ENCODE measurements at regions not wholly inside any gene's neighbourhood (a gene's known extent, or its start where the extent isn't known, plus 50 kb on each side); places are given as distances from the start of the nearest gene placed in this dataset.

- TF ChIP-seq, protein P1, sequence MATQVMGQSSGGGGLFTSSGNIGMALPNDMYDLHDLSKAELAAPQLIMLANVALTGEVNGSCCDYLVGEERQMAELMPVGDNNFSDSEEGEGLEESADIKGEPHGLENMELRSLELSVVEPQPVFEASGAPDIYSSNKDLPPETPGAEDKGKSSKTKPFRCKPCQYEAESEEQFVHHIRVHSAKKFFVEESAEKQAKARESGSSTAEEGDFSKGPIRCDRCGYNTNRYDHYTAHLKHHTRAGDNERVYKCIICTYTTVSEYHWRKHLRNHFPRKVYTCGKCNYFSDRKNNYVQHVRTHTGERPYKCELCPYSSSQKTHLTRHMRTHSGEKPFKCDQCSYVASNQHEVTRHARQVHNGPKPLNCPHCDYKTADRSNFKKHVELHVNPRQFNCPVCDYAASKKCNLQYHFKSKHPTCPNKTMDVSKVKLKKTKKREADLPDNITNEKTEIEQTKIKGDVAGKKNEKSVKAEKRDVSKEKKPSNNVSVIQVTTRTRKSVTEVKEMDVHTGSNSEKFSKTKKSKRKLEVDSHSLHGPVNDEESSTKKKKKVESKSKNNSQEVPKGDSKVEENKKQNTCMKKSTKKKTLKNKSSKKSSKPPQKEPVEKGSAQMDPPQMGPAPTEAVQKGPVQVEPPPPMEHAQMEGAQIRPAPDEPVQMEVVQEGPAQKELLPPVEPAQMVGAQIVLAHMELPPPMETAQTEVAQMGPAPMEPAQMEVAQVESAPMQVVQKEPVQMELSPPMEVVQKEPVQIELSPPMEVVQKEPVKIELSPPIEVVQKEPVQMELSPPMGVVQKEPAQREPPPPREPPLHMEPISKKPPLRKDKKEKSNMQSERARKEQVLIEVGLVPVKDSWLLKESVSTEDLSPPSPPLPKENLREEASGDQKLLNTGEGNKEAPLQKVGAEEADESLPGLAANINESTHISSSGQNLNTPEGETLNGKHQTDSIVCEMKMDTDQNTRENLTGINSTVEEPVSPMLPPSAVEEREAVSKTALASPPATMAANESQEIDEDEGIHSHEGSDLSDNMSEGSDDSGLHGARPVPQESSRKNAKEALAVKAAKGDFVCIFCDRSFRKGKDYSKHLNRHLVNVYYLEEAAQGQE (IDR thresholded peaks at IDR 0.05; ENCODE audit: insufficient replicate concordance, low read depth), result no peak
- TF ChIP-seq CTCF (IDR thresholded peaks at IDR 0.05; ENCODE audit: insufficient read depth, low read length) (no peak), POLR2AphosphoS5 (IDR thresholded peaks at IDR 0.05; ENCODE audit: low read depth) (no peak), GABPA (IDR thresholded peaks at IDR 0.05; ENCODE audit: low read depth) (no peak), SPI1 (IDR thresholded peaks at IDR 0.05; ENCODE audit: borderline replicate concordance, low read depth) (no peak)
- Histone ChIP-seq H3K27me3 (ENCODE audit: insufficient read depth, poor library complexity, severe bottlenecking) (no peaks in the 10 kb centered on the region), H3K27ac (replicated peaks) (no peak overlapping the region), H3K4me3 (replicated peaks; ENCODE audit: insufficient read depth, low read length) (no peak overlapping the region)
- DNase-seq (ENCODE audit: low read depth in 1 of 2, low spot score in 1 of 2), result no peak
These were observed 368.0 kb upstream of the RAB6C start for GRCh38 chr2:129611471-129611870.

GRCh38 chr2:129619471-129619870, 360.0 kb upstream of the RAB6C start:
- no peak for TF ChIP-seq GABPA (IDR thresholded peaks at IDR 0.05; ENCODE audit: low read depth)
- DNase-seq (ENCODE audit: low read depth in 1 of 2, low spot score in 1 of 2), result no peak
- no peak overlapping the region for H3K27ac ChIP-seq (replicated peaks)
- H3K27me3 ChIP-seq (ENCODE audit: insufficient read depth, poor library complexity, severe bottlenecking), result no peaks in the 10 kb centered on the region
- H3K4me3 ChIP-seq (replicated peaks; ENCODE audit: insufficient read depth, low read length), result no peak overlapping the region

GRCh38 chr2:129620411-129620810, 359.1 kb upstream of the RAB6C start:
- Histone ChIP-seq H3K27ac (replicated peaks) (no peak overlapping the region), H3K4me3 (replicated peaks; ENCODE audit: insufficient read depth, low read length) (no peak overlapping the region), H3K27me3 (ENCODE audit: insufficient read depth, poor library complexity, severe bottlenecking) (no peaks in the 10 kb centered on the region)
- DNase-seq (ENCODE audit: low read depth in 1 of 2, low spot score in 1 of 2), result no peak
- no peak for TF ChIP-seq POLR2AphosphoS5 (IDR thresholded peaks at IDR 0.05; ENCODE audit: low read depth)
- no peak for TF ChIP-seq SPI1 (IDR thresholded peaks at IDR 0.05; ENCODE audit: borderline replicate concordance, low read depth)
- TF ChIP-seq, protein P1 (IDR thresholded peaks at IDR 0.05; ENCODE audit: insufficient replicate concordance, low read depth), result no peak

DNA sequence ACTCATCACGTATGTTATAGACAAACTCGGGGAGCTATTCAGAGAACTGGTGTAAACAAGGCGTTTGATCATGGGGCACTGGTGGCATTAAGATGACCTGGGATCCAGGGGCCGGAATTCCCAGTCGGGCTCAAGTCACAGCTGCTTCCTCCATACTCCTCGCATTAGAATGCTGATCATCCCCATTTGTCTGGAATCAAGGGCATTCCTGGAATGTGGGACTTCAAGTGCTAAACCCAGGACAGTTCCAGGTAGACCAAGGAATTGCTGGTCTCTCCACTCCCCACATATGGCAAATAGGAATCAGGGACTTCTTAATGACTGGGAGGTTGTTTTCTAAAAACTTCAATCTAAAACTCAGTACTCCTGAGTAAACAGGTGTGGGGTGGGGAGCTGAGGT, 355.7 kb upstream of the RAB6C start:
- H3K4me3 ChIP-seq (replicated peaks; ENCODE audit: insufficient read depth, low read length), result no peak overlapping the region
- H3K27ac ChIP-seq (replicated peaks), result no peak overlapping the region
- TF ChIP-seq CTCF (IDR thresholded peaks at IDR 0.05; ENCODE audit: insufficient read depth, low read length) (no peak), GABPA (IDR thresholded peaks at IDR 0.05; ENCODE audit: low read depth) (no peak), POLR2AphosphoS5 (IDR thresholded peaks at IDR 0.05; ENCODE audit: low read depth) (no peak), SPI1 (IDR thresholded peaks at IDR 0.05; ENCODE audit: borderline replicate concordance, low read depth) (no peak)
- TF ChIP-seq, protein P1 (IDR thresholded peaks at IDR 0.05; ENCODE audit: insufficient replicate concordance, low read depth), result no peak
- DNase-seq (ENCODE audit: low read depth in 1 of 2, low spot score in 1 of 2), result no peak
- H3K27me3 ChIP-seq (ENCODE audit: insufficient read depth, poor library complexity, severe bottlenecking), result no peaks in the 10 kb centered on the region

Data from HL-60 (cell line).